K562 (cell line): ENCODE measurements at regions not wholly inside any gene's neighbourhood (a gene's known extent, or its start where the extent isn't known, plus 50 kb on each side); places are given as distances from the start of the nearest gene placed in this dataset.

ENCODE experiments used
- ATAC-seq: fragments of 200-7000 bp; cut with Tn5 transposase; 3 replicates; pipeline ENCODE4 v1.9.1; 2020; ENCODE audit warnings: moderate library complexity
- BruUV-seq: library from RNA; stranded (reverse); fragments of 400-500 nt; replicated peaks from 2 replicates; lab custom pipeline; 2021; lab: Mats Ljungman, UMichigan
- CTCF ChIA-PET: fragments of 300-600 bp; formaldehyde crosslinking; extraction: SDS; loops from one replicate; lab custom pipeline; 2021; ENCODE audit warnings: low intra/inter-chr PET ratio; lab: Yijun Ruan, JAX
- POLR2A ChIA-PET: fragments of 300-600, 350-650 bp; sonication (Branson Sonifier 250); formaldehyde crosslinking; extraction: SDS; loops from one replicate; lab custom pipeline; 2021; ENCODE audit warnings: antibody characterized with exemption, inconsistent platforms; lab: Yijun Ruan, JAX
- DNase-seq, 4 experiments: peaks; one replicate each; pipeline versions ENCODE4 v3.0.0 to v3.0.0-alpha.2; 2011 to 2018; ENCODE audit warnings: low spot score in 3 of 4, mixed read lengths in 3 of 4; ENCODE audit errors: extremely low read depth in 1 of 4
- FAIRE-seq: peaks from 2 replicates; lab custom pipeline; 2011; peaks lifted over from hg19 to GRCh38; lab: Jason Lieb, UNC
- H2AFZ ChIP-seq: 2 replicates; pipeline ENCODE4 v1.6.0; 2011; ENCODE audit warnings: low read depth, low read length, control low read depth, inconsistent platforms
- H3K27ac ChIP-seq: fragments of 200-600 bp; 3 replicates; pipeline ENCODE4 v1.8.0; 2011; ENCODE audit warnings: low read depth, mild to moderate bottlenecking, control low read depth, inconsistent platforms, low read length, moderate library complexity, mixed read lengths; ENCODE audit errors: extremely low read depth
- H3K27me3 ChIP-seq, 2 experiments: fragments of 300-600 bp in 1 of 2; 2 replicates in 1 of 2; 3 replicates in 1 of 2; pipeline versions ENCODE4 v1.6.0 to v1.8.0; 2011; ENCODE audit warnings: inconsistent platforms in 2 of 2, low read length in 2 of 2, mild to moderate bottlenecking in 1 of 2, mixed read lengths in 1 of 2, moderate library complexity in 1 of 2; ENCODE audit not compliant: control insufficient read depth in 2 of 2, insufficient read depth in 2 of 2
- H3K36me3 ChIP-seq: fragments of 300-600 bp; 3 replicates; pipeline ENCODE4 v1.8.0; 2011; ENCODE audit warnings: mild to moderate bottlenecking, low read length, inconsistent platforms; ENCODE audit not compliant: control insufficient read depth, insufficient read depth
- H3K4me1 ChIP-seq, 2 experiments: fragments of 200-600 bp in 1 of 2; replicated peaks in 1 of 2; 2 replicates in 1 of 2; 3 replicates in 1 of 2; pipeline versions ENCODE4 v1.5.1 to v1.8.0; 2011; ENCODE audit warnings: inconsistent platforms in 2 of 2, low read length in 2 of 2, mild to moderate bottlenecking in 1 of 2, mixed read lengths in 1 of 2, moderate library complexity in 1 of 2; ENCODE audit not compliant: control insufficient read depth in 2 of 2, insufficient read depth in 2 of 2
- H3K4me2 ChIP-seq: 2 replicates; pipeline ENCODE4 v1.6.1; 2011; ENCODE audit warnings: low read length, control low read depth, inconsistent platforms, mixed read lengths; ENCODE audit not compliant: insufficient read depth
- H3K4me3 ChIP-seq: fragments of 200-600 bp; sonication (generic), shearing (Covaris generic); 2 replicates; pipeline ENCODE4 v1.5.1; 2016; ENCODE audit warnings: control low read depth, inconsistent platforms
- H3K79me2 ChIP-seq: fragments of 200-600 bp; 3 replicates; pipeline ENCODE4 v1.8.0; 2011; ENCODE audit warnings: low read length, inconsistent platforms; ENCODE audit not compliant: control insufficient read depth, insufficient read depth
- H3K9ac ChIP-seq, 2 experiments: 2 replicates each; pipeline versions ENCODE4 v1.6.0 to v1.6.1; 2011; ENCODE audit warnings: low read depth in 2 of 2, low read length in 2 of 2, control low read depth in 1 of 2, inconsistent platforms in 1 of 2, mild to moderate bottlenecking in 1 of 2, mixed read lengths in 1 of 2; ENCODE audit not compliant: insufficient read depth in 1 of 2
- H3K9me1 ChIP-seq: one replicate; pipeline ENCODE4 v1.6.0; 2011; ENCODE audit warnings: inconsistent platforms, mild to moderate bottlenecking, low read length, moderate library complexity; ENCODE audit not compliant: control insufficient read depth, insufficient read depth
- H3K9me3 ChIP-seq: replicated peaks from 2 replicates; pipeline ENCODE4 v1.5.1; 2011; ENCODE audit warnings: low read depth, low read length, inconsistent platforms; ENCODE audit not compliant: control insufficient read depth, insufficient read depth
- H4K20me1 ChIP-seq: replicated peaks from 2 replicates; pipeline ENCODE4 v1.6.1; 2011; ENCODE audit warnings: low read length, inconsistent platforms, mixed read lengths; ENCODE audit not compliant: control insufficient read depth, insufficient read depth
- CBFA2T3 ChIP-seq: fragments of 450-650 bp; IDR thresholded peaks from 2 replicates; pipeline ENCODE4 v1.6.1; 2017
- GATA2 ChIP-seq: sonication (generic); formaldehyde crosslinking; IDR thresholded peaks from 2 replicates; pipeline ENCODE4 v1.4.0; 2020; ENCODE audit warnings: mild to moderate bottlenecking, missing genetic modification reagents
- MECOM ChIP-seq: fragments of 250-450 bp; sonication (Bioruptor Pico); IDR thresholded peaks from 2 replicates; pipeline ENCODE4 v1.8.0; 2022; ENCODE audit warnings: inconsistent platforms
- NFE2L1 ChIP-seq: fragments of 450-650 bp; IDR thresholded peaks from 2 replicates; pipeline ENCODE4 v1.6.1; 2016; ENCODE audit warnings: missing genetic modification characterization, low read depth, mild to moderate bottlenecking, missing compliant biosample characterization, moderate library complexity, borderline replicate concordance
- NR3C1 ChIP-seq: sonication (generic); formaldehyde crosslinking; IDR thresholded peaks from 2 replicates; pipeline ENCODE4 v1.8.1; 2022; ENCODE audit warnings: missing genetic modification reagents
- THAP7 ChIP-seq: fragments of 250-450 bp; sonication (Bioruptor Pico); IDR thresholded peaks from 2 replicates; pipeline ENCODE4 v1.5.0; 2021
- ZNF395 ChIP-seq: fragments of 200-800 bp; sonication (Bioruptor generic); IDR thresholded peaks from 2 replicates; pipeline ENCODE4 v1.6.1; 2017; ENCODE audit warnings: missing genetic modification characterization, missing compliant biosample characterization
- ZNF77 ChIP-seq: fragments of 250-450 bp; sonication (Bioruptor Pico); IDR thresholded peaks from 2 replicates; pipeline ENCODE4 v1.5.0; 2020
- WGBS: fragments of 100-300 bp; shearing (Covaris generic); methylation state at CpG from one replicate; pipeline ENCODE4 v1.1.6; 2016; ENCODE audit warnings: low coverage, mixed read lengths; ENCODE audit not compliant: insufficient coverage; ENCODE audit errors: missing lambda C conversion rate; 5-methylcytosine and 5-hydroxymethylcytosine counted together
- in situ Hi-C: fragments of 300-500 bp; cut with MboI; formaldehyde crosslinking; loops from 4 replicates; pipeline ENCODE4 v1.15.0; 2018; ENCODE audit warnings: inconsistent platforms, mixed read lengths
- intact Hi-C: fragments of 100-400 bp; cut with micrococcal nuclease; formaldehyde crosslinking; loops from 2 replicates; pipeline ENCODE4 v1.14.2; 2022

GRCh38 chr6:14953836-14954235, 292.0 kb upstream of the JARID2 start:
- FAIRE-seq = no peak
- POLR2A ChIA-PET = interaction anchor here (0.6 to 0.8 kb wide), 2 partner anchors 9 to 335 kb away, joined by 3 read pairs; no protein-coding TSS in a partner anchor
- TF ChIP-seq ZNF395 (CRISPR knock-in tag) = no peak
- no peak for TF ChIP-seq CBFA2T3
- no peak for TF ChIP-seq NR3C1 (CRISPR knock-in tag)
- TF ChIP-seq THAP7 (CRISPR knock-in tag) = no peak
- no peak for TF ChIP-seq NFE2L1
- TF ChIP-seq MECOM = no peak
- TF ChIP-seq ZNF77 = no peak
- no peak for TF ChIP-seq GATA2
- TF ChIP-seq, all 486 proteins: peak for 0

More at GRCh38 chr6:14953836-14954235, 292.0 kb upstream of the JARID2 start:
- in situ Hi-C loops (no loop called here), intact Hi-C loops (no loop called here)
- BruUV-seq = no TSS peak
- CTCF ChIA-PET = no interaction called here
- H3K9ac ChIP-seq = no peak overlapping the region
- H4K20me1 ChIP-seq = no peaks in the 10 kb centered on the region
- no peaks in the 10 kb centered on the region for H3K36me3 ChIP-seq
- DNase-seq (no peak), ATAC-seq (no peak)
- H3K9me3 ChIP-seq = no peaks in the 10 kb centered on the region; the same call in 1 of the 2 replicates
- peaks cover 9 to 10% of the 10 kb centered on the region in 2 experiments; a peak in 4 of 5 replicates for H3K4me1 ChIP-seq
- H3K4me2 ChIP-seq = no peak overlapping the region
- H3K4me3 ChIP-seq = no peak overlapping the region
- no peaks in the 10 kb centered on the region for H3K79me2 ChIP-seq
- no peak overlapping the region for H3K27ac ChIP-seq
- no peaks in the 10 kb centered on the region for H3K9me1 ChIP-seq
- no peak overlapping the region for H2AFZ ChIP-seq
- no peaks in the 10 kb centered on the region for H3K27me3 ChIP-seq
- 87% methylated on average over 6 of the region's 6 CpGs for WGBS
